Right atrium auricular region (tissue), 2 donors: ENCODE measurements at regions not wholly inside any gene's neighbourhood (a gene's known extent, or its start where the extent isn't known, plus 50 kb on each side); places are given as distances from the start of the nearest gene placed in this dataset.

Experiments
- DNase-seq: peaks from one replicate; pipeline ENCODE4 v3.0.0-alpha.2; 2019; ENCODE audit warnings: low spot score
- H3K27ac ChIP-seq, 2 donors: fragments of 200-600 bp; sonication (generic); 1 replicate in 1 of 2; 2 replicates in 1 of 2; pipeline ENCODE4 v1.5.1; 2016 to 2019
- H3K27me3 ChIP-seq, 2 donors: fragments of 200-600 bp; sonication (generic); one replicate each; pipeline versions ENCODE4 v1.5.1 to v1.6.0; 2017 to 2019
- H3K36me3 ChIP-seq: fragments of 200-600 bp; sonication (generic); one replicate; pipeline ENCODE4 v1.5.1; 2016
- H3K4me1 ChIP-seq, 2 donors: fragments of 200-600 bp; sonication (generic); one replicate each; pipeline versions ENCODE4 v1.5.1 to v1.6.0; 2017 to 2019
- H3K4me3 ChIP-seq, 2 donors: fragments of 200-600 bp; sonication (generic); 1 replicate in 1 of 2; 2 replicates in 1 of 2; pipeline ENCODE4 v1.5.1; 2017 to 2019; ENCODE audit warnings: mild to moderate bottlenecking in 1 of 2, moderate library complexity in 1 of 2
- H3K9me3 ChIP-seq, 2 donors: fragments of 200-600 bp; sonication (generic); one replicate each; pipeline ENCODE4 v1.5.1; 2019
- TF ChIP-seq, protein P1 (sequence below), 2 donors: fragments of 200-600 bp; sonication (generic); IDR thresholded peaks; one replicate each; pipeline ENCODE4 v1.5.1; 2019; ENCODE audit warnings: antibody characterized with exemption in 2 of 2

DNA sequence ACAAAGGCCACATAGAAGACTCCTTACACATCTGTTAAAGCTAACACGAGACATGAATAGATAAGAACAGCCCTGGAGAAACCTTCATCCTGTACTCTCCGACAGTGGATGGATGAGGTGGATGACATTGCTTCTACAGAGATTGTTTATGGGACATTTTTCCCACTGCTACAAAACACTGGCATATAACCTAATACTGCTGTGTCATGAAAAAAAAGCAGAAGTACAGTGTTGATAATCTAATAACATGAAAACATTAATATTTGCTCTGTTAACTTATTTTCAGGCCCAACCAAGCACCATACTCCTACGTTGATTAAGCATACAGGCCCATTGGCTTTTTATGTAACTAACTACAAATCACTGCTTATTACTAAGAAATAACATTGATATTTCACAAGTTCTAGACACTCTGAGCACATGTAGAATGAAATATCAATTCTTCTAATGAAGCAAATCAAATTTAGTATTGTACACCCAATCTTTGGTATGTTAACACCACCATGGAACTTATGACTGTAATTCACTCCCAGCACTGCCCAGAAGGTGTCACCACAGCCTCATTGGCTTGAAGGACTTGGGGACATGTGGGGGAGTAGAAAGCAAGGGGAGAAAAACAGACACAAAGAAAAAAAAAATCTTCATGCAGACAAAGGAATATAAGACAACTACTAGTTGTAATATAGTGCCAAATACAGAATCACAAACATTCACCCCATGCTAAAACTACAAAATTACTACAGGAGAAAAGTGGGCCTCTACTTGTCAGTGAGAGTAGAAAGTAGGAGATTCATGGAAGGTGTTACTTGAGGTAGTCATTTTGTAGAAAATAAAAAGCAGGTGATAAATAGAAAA is 330.0 kb upstream of the PMFBP1 start:
- Histone ChIP-seq H3K9me3 (no peaks in the 10 kb centered on the region), H3K27ac (no peak overlapping the region), H3K27me3 (no peaks in the 10 kb centered on the region), H3K4me1 (no peaks in the 10 kb centered on the region), H3K4me3 (no peak overlapping the region), H3K36me3 (no peaks in the 10 kb centered on the region)
- TF ChIP-seq, protein P1, sequence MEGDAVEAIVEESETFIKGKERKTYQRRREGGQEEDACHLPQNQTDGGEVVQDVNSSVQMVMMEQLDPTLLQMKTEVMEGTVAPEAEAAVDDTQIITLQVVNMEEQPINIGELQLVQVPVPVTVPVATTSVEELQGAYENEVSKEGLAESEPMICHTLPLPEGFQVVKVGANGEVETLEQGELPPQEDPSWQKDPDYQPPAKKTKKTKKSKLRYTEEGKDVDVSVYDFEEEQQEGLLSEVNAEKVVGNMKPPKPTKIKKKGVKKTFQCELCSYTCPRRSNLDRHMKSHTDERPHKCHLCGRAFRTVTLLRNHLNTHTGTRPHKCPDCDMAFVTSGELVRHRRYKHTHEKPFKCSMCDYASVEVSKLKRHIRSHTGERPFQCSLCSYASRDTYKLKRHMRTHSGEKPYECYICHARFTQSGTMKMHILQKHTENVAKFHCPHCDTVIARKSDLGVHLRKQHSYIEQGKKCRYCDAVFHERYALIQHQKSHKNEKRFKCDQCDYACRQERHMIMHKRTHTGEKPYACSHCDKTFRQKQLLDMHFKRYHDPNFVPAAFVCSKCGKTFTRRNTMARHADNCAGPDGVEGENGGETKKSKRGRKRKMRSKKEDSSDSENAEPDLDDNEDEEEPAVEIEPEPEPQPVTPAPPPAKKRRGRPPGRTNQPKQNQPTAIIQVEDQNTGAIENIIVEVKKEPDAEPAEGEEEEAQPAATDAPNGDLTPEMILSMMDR (IDR thresholded peaks at IDR 0.05): peak; percentile 37 to 79
- no peak for DNase-seq

DNA sequence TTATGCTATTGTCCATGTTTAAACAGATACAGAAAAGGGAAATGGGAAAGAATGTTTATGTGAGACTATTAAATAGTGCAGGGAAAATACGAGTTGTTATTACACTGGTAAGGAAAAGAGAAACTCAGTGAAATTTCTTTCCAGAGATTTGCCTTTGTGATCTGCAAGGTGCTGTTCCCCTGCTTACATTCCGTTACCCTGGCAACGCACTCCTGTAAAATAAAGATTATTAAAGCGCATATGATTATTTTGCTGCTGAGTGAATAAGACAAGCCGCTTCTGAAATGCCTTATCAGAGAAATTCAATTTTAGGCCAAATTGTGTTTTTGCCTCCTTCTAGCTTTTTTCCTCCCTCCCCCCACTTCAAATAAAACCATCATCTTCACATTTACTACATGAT is 328.6 kb upstream of the PMFBP1 start:
- Histone ChIP-seq H3K27me3 (no peaks in the 10 kb centered on the region), H3K27ac (no peak overlapping the region), H3K4me3 (no peak overlapping the region), H3K4me1 (no peaks in the 10 kb centered on the region), H3K9me3 (no peaks in the 10 kb centered on the region), H3K36me3 (no peaks in the 10 kb centered on the region)
- DNase-seq: no peak
- TF ChIP-seq, protein P1 (IDR thresholded peaks at IDR 0.05): no peak

DNA sequence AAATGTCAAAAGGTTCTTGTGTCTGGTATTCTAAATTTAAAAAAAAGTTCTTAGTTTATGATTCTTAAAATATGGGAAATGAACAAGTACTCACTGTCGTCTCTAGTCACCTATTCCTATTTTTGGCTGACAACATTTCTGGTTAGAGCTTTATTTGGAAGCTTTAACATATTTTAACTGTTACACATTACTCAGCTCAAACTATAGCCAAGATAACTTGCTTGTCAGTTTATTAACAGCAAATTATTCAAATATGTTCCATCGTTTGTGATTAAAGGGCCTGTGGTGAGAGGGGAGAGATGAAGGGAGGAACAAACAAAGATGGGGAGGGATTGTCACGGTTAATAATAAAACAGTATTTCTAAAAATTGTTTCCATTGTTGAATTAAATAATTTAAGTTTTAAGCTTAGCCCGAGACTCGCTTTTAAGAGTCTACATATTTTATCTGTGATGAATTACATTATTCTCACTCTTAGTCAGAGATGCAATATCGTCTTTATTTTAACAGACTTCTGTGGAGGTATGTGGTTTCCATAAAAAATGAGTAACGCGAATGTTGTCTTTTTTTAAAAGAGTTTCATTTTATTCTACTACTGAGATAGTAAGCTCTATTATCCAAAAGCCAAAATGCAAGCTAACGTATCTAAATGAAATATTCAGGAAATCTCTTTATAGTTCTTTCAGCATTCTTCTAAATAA is 321.9 kb upstream of the PMFBP1 start:
- H3K36me3 ChIP-seq: no peaks in the 10 kb centered on the region
- TF ChIP-seq, protein P1 (IDR thresholded peaks at IDR 0.05): no peak
- DNase-seq: no peak
- H3K9me3 ChIP-seq: no peaks in the 10 kb centered on the region
- no peaks in the 10 kb centered on the region for H3K4me1 ChIP-seq
- H3K27ac ChIP-seq: no peak overlapping the region
- H3K27me3 ChIP-seq: no peaks in the 10 kb centered on the region
- H3K4me3 ChIP-seq: no peak overlapping the region

- Histone ChIP-seq H3K4me1 (no peaks in the 10 kb centered on the region), H3K4me3 (no peak overlapping the region), H3K36me3 (no peaks in the 10 kb centered on the region), H3K9me3 (no peaks in the 10 kb centered on the region), H3K27ac (no peak overlapping the region), H3K27me3 (no peaks in the 10 kb centered on the region)
- TF ChIP-seq, protein P1 (IDR thresholded peaks at IDR 0.05): no peak
- no peak for DNase-seq
These were observed 315.3 kb upstream of the PMFBP1 start for GRCh38 chr16:72487283-72487682.

GRCh38 chr16:72482695-72483094 is 310.7 kb upstream of the PMFBP1 start:
- Histone ChIP-seq H3K36me3 (no peaks in the 10 kb centered on the region), H3K27me3 (no peaks in the 10 kb centered on the region), H3K27ac (no peak overlapping the region), H3K4me3 (no peak overlapping the region), H3K4me1 (no peaks in the 10 kb centered on the region), H3K9me3 (no peaks in the 10 kb centered on the region)
- DNase-seq: no peak
- TF ChIP-seq, protein P1 (IDR thresholded peaks at IDR 0.05): no peak
